HEK293T (cell line): ENCODE measurements at regions not wholly inside any gene's neighbourhood (a gene's known extent, or its start where the extent isn't known, plus 50 kb on each side); places are given as distances from the start of the nearest gene placed in this dataset.

Source experiments
- CTCF ChIA-PET: fragments of 350-600 bp; formaldehyde crosslinking; extraction: SDS; loops from one replicate; lab custom pipeline; 2021; ENCODE audit warnings: antibody characterized with exemption, inconsistent platforms; lab: Yijun Ruan, JAX
- POLR2A ChIA-PET: fragments of 350-600 bp; formaldehyde crosslinking; extraction: SDS; loops from one replicate; lab custom pipeline; 2020; ENCODE audit warnings: antibody characterized with exemption, inconsistent platforms; lab: Yijun Ruan, JAX
- DNase-seq: peaks from one replicate; pipeline ENCODE4 v3.0.0; 2012; ENCODE audit warnings: mixed read lengths; ENCODE audit errors: extremely low spot score
- ARNT ChIP-seq: fragments of 450-650 bp; IDR thresholded peaks from 2 replicates; pipeline ENCODE4 v1.6.1; 2017; ENCODE audit warnings: mild to moderate bottlenecking
- BHLHE40 ChIP-seq: fragments of 450-650 bp; IDR thresholded peaks from 2 replicates; pipeline ENCODE4 v1.6.1; 2016; ENCODE audit warnings: mild to moderate bottlenecking, moderate library complexity, borderline replicate concordance
- CTBP1 ChIP-seq: fragments of 450-650 bp; IDR thresholded peaks from 2 replicates; pipeline ENCODE4 v1.6.1; 2016; ENCODE audit warnings: borderline replicate concordance
- ELF4 ChIP-seq: fragments of 450-650 bp; IDR thresholded peaks from 2 replicates; pipeline ENCODE4 v1.6.1; 2017; ENCODE audit warnings: antibody characterized with exemption
- FOXA1 ChIP-seq: fragments of 450-650 bp; IDR thresholded peaks from 2 replicates; pipeline ENCODE4 v1.6.1; 2016; ENCODE audit warnings: mild to moderate bottlenecking
- FOXK2 ChIP-seq: fragments of 450-650 bp; IDR thresholded peaks from 2 replicates; pipeline ENCODE4 v1.6.1; 2016; ENCODE audit warnings: mild to moderate bottlenecking
- FOXM1 ChIP-seq: fragments of 450-650 bp; IDR thresholded peaks from 2 replicates; pipeline ENCODE4 v1.6.1; 2017; ENCODE audit warnings: mild to moderate bottlenecking, borderline replicate concordance
- HDGF ChIP-seq: fragments of 450-650 bp; IDR thresholded peaks from 2 replicates; pipeline ENCODE4 v1.6.1; 2017; ENCODE audit warnings: antibody characterized with exemption, borderline replicate concordance
- L3MBTL2 ChIP-seq: fragments of 450-650 bp; conservative IDR thresholded peaks from 2 replicates; pipeline ENCODE4 v1.6.1; 2016; ENCODE audit warnings: mild to moderate bottlenecking
- LEF1 ChIP-seq: fragments of 450-650 bp; IDR thresholded peaks from 2 replicates; pipeline ENCODE4 v1.6.1; 2017; ENCODE audit warnings: mild to moderate bottlenecking, borderline replicate concordance
- NFRKB ChIP-seq: fragments of 450-650 bp; IDR thresholded peaks from 2 replicates; pipeline ENCODE4 v1.6.1; 2016; ENCODE audit warnings: mild to moderate bottlenecking, moderate library complexity
- PKNOX1 ChIP-seq: fragments of 450-650 bp; IDR thresholded peaks from 2 replicates; pipeline ENCODE4 v1.6.1; 2016
- SP1 ChIP-seq: fragments of 450-650 bp; IDR thresholded peaks from 2 replicates; pipeline ENCODE4 v1.6.1; 2017
- SUZ12 ChIP-seq: fragments of 450-650 bp; IDR thresholded peaks from 2 replicates; pipeline ENCODE4 v1.6.1; 2016; ENCODE audit warnings: mild to moderate bottlenecking
- TARDBP ChIP-seq: fragments of 450-650 bp; IDR thresholded peaks from 2 replicates; pipeline ENCODE4 v1.6.1; 2016
- ZNF384 ChIP-seq: fragments of 450-650 bp; IDR thresholded peaks from 2 replicates; pipeline ENCODE4 v1.6.1; 2016

- CTCF ChIA-PET, result interaction anchor here (0.6 kb wide), 1 partner anchor 138 kb away, joined by 3 read pairs; no protein-coding TSS in a partner anchor
Observed at GRCh38 chr6:169969372-169970099, 218.1 kb downstream of the ERMARD start.

GRCh38 chr6:169968541-169969270 lies 217.3 kb downstream of the ERMARD start:
- ChIA-PET CTCF (interaction anchor here (0.6 kb wide), 1 partner anchor 137 kb away, joined by 3 read pairs; no protein-coding TSS in a partner anchor), POLR2A (no interaction called here)
- TF ChIP-seq SUZ12 (no peak), PKNOX1 (no peak), FOXA1 (no peak), FOXM1 (no peak), SP1 (no peak), NFRKB (no peak), L3MBTL2 (no peak), LEF1 (no peak), FOXK2 (no peak), TARDBP (no peak)
- DNase-seq, result no peak

More at GRCh38 chr6:169969372-169970099, 218.1 kb downstream of the ERMARD start:
- POLR2A ChIA-PET, result no interaction called here
- DNase-seq, result no peak
- no peak for TF ChIP-seq LEF1
- TF ChIP-seq SUZ12, result no peak
- TF ChIP-seq FOXM1, result no peak
- no peak for TF ChIP-seq BHLHE40

GRCh38 chr6:169967687-169968086 lies 216.3 kb downstream of the ERMARD start:
- no peak for TF ChIP-seq LEF1
- no peak for DNase-seq
- CTCF ChIA-PET, result no interaction called here
- POLR2A ChIA-PET, result no interaction called here

- ChIA-PET CTCF (no interaction called here), POLR2A (no interaction called here)
- no peak for DNase-seq
- TF ChIP-seq FOXA1 (no peak), L3MBTL2 (peak; percentile 41)
Observed at GRCh38 chr6:169966312-169967181, 215.1 kb downstream of the ERMARD start.

- TF ChIP-seq FOXM1 (no peak), SP1 (no peak), ELF4 (no peak), NFRKB (no peak), HDGF (no peak), SUZ12 (no peak), CTBP1 (no peak), PKNOX1 (no peak), L3MBTL2 (no peak), LEF1 (no peak), TARDBP (no peak)
- CTCF ChIA-PET, result no interaction called here
- POLR2A ChIA-PET, result no interaction called here
- no peak for DNase-seq
Observed at GRCh38 chr6:169965657-169966311, 214.4 kb downstream of the ERMARD start.

- TF ChIP-seq LEF1 (no peak), FOXA1 (no peak), BHLHE40 (no peak), NFRKB (no peak), ZNF384 (no peak), ARNT (no peak), SP1 (no peak), FOXM1 (no peak)
- CTCF ChIA-PET, result no interaction called here
- no peak for DNase-seq
- POLR2A ChIA-PET, result no interaction called here
Observed at GRCh38 chr6:169965239-169965638, 213.8 kb downstream of the ERMARD start.
